ENCODE measurements at regions not wholly inside any gene's neighbourhood (a gene's known extent, or its start where the extent isn't known, plus 50 kb on each side); places are given as distances from the start of the nearest gene placed in this dataset.

GRCh38 chr3:110810356-110810755 lies 261.3 kb upstream of the NECTIN3 start:
- no peak for DNase-seq (ENCODE audit: low read depth)
- no peak for TF ChIP-seq CTCF (IDR thresholded peaks at IDR 0.05; ENCODE audit: insufficient read depth, low read depth, low read length, missing control alignments)
- H3K4me3 ChIP-seq (ENCODE audit: low read depth, low read length) = no peak overlapping the region

GRCh38 chr3:110811050-110811449 lies 260.6 kb upstream of the NECTIN3 start:
- no peak for TF ChIP-seq CTCF (IDR thresholded peaks at IDR 0.05; ENCODE audit: insufficient read depth, low read depth, low read length, missing control alignments)
- no peak for DNase-seq (ENCODE audit: low read depth)
- H3K4me3 ChIP-seq (ENCODE audit: low read depth, low read length) = no peak overlapping the region

GRCh38 chr3:110813541-110813940 lies 258.1 kb upstream of the NECTIN3 start:
- no peak for DNase-seq (ENCODE audit: low read depth)
- H3K4me3 ChIP-seq (ENCODE audit: low read depth, low read length) = no peak overlapping the region
- no peak for TF ChIP-seq CTCF (IDR thresholded peaks at IDR 0.05; ENCODE audit: insufficient read depth, low read depth, low read length, missing control alignments)

- H3K4me3 ChIP-seq (ENCODE audit: low read depth, low read length) = no peak overlapping the region
- TF ChIP-seq CTCF (IDR thresholded peaks at IDR 0.05; ENCODE audit: insufficient read depth, low read depth, low read length, missing control alignments) = no peak
- peak; percentile 73 for DNase-seq (ENCODE audit: low read depth)
These were observed 257.2 kb upstream of the NECTIN3 start for GRCh38 chr3:110814170-110815007.

DNA sequence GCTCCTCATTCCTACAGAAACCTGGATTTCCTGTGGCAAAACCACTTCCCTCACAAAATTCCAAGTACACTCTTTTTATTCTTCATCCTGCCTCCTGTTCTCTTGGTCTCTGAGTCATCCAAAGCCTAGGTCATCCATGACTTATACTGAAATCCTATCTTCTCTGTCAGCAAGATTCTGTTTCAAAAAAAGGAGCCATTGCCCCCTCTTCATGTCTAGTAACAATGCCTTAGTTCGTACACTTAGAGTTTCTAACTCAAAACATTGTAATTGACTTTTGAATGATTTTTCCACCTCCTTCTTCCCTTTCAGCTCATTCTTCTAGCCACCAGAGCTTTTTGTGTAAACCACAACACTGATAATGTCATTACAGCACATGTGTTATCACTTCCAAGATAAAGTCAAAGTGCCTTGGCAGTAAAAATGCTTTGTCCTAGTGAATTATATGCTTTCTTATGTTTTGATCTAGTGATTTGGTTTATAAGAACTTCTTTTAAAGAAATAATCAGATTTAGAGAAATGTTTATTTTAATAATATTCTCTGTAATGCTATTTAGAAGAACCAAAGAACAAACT lies 256.5 kb upstream of the NECTIN3 start:
- DNase-seq (ENCODE audit: low read depth) = no peak
- no peak overlapping the region for H3K4me3 ChIP-seq (ENCODE audit: low read depth, low read length)
- no peak for TF ChIP-seq CTCF (IDR thresholded peaks at IDR 0.05; ENCODE audit: insufficient read depth, low read depth, low read length, missing control alignments)

DNA sequence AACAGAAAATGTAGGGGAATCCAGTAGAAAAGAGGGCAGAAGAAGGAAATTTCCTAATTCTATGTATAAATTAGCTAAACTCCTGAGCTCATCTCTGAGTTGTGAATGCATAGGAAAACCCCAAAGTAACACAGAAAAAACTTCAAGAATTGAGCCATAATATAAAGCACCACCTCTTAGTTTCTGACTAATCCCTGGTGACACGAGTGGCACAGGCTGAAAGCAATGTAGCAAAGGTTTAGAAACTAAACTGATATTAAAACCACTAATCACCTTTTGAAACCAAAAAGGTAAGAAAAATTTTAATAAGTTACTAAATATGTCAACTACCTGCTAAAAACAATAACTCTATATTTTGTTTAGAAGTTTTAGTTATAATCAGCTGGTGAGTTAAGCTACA lies 255.6 kb upstream of the NECTIN3 start:
- DNase-seq (ENCODE audit: low read depth) = peak; percentile 21
- TF ChIP-seq CTCF (IDR thresholded peaks at IDR 0.05; ENCODE audit: insufficient read depth, low read depth, low read length, missing control alignments) = no peak
- H3K4me3 ChIP-seq (ENCODE audit: low read depth, low read length) = no peak overlapping the region
